GM13976 (cell line): ENCODE measurements at regions not wholly inside any gene's neighbourhood (a gene's known extent, or its start where the extent isn't known, plus 50 kb on each side); places are given as distances from the start of the nearest gene placed in this dataset.

Source experiments
- DNase-seq: peaks from one replicate; pipeline ENCODE4 v3.0.0; 2012; ENCODE audit warnings: low spot score
- CTCF ChIP-seq: IDR thresholded peaks from 2 replicates; pipeline ENCODE4 v1.5.1; 2012; ENCODE audit warnings: borderline replicate concordance, mild to moderate bottlenecking; ENCODE audit not compliant: insufficient read depth; ENCODE audit errors: extremely low read depth, missing control alignments, control extremely low read depth
- in situ Hi-C: fragments of 300-500 bp; cut with MboI; formaldehyde crosslinking; loops from one replicate; pipeline ENCODE4 v1.12.0; 2022; ENCODE audit warnings: low sequenced_read_pairs, mixed read lengths, inconsistent platforms; ENCODE audit not compliant: unreplicated experiment

- in situ Hi-C loops: no loop called here
- no peak for DNase-seq
- TF ChIP-seq CTCF: no peak
Observed at GRCh38 chr4:23374259-23374658, 515.6 kb downstream of the PPARGC1A start.

- DNase-seq: no peak
- in situ Hi-C loops: no loop called here
- TF ChIP-seq CTCF: no peak
Observed at GRCh38 chr4:23373261-23373660, 516.6 kb downstream of the PPARGC1A start.

- in situ Hi-C loops: no loop called here
- DNase-seq: no peak
- no peak for TF ChIP-seq CTCF
Observed at GRCh38 chr4:23371533-23371932, 518.3 kb downstream of the PPARGC1A start.

DNA sequence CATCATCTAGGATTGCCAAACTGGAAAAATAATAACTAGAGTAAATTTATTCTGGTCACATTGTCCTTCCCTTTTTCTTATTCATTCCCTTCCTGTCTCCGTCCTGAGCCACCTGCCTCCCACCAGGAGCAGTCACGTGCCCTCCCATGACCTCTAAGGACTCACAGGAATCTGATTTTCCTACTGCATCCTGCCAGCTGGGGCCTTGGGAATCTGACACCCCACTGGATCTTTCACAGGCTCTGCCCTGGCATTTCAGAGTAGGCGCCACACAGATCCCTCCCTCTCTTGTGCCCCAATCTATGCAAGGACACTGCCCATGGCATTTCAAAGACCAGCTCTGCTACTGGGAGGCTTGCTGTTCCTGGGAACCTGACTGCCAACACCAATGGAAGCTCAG is 520.5 kb downstream of the PPARGC1A start:
- in situ Hi-C loops: no loop called here
- no peak for TF ChIP-seq CTCF
- no peak for DNase-seq

- no peak for DNase-seq
- in situ Hi-C loops: no loop called here
- no peak for TF ChIP-seq CTCF
Observed at GRCh38 chr4:23368081-23368697, 521.7 kb downstream of the PPARGC1A start.

DNA sequence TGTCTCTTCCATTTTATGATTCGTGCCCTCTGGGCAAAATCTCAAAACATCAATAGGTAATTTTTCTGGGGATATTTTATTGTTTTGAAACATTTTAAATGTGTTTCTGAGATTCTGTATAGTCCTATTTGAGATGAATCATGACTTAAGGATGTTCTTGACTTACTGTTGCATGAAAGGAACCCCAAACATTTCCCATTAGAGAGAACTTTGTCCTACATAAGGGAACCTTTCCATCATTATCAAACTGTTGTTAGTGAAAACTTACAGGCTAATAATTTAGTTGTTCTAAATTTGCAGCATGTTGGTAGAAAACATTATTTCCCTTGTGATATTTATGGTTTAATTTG is 523.3 kb downstream of the PPARGC1A start:
- DNase-seq: no peak
- in situ Hi-C loops: no loop called here
- TF ChIP-seq CTCF: no peak
